Activated naive CD8-positive, alpha-beta T cell treated with anti-CD3 and anti-CD28 coated beads, Interleukin-2, amount 50 U/mL, for 24 hours (primary cell): ENCODE measurements at regions not wholly inside any gene's neighbourhood (a gene's known extent, or its start where the extent isn't known, plus 50 kb on each side); places are given as distances from the start of the nearest gene placed in this dataset.
A peak's percentile ranks its signal among the peaks of the same experiment; 100 is the strongest.

Source experiments
- ATAC-seq: fragments of 150-1000 bp; cut with Tn5 transposase; one replicate; pipeline ENCODE4 v1.10.0; 2021
- DNase-seq: peaks from one replicate; pipeline ENCODE4 v3.0.0; 2021
- H3K27ac Mint-ChIP-seq: one replicate; pipeline ENCODE4 v1.8.0; 2021; ENCODE audit warnings: mild to moderate bottlenecking, mixed read lengths
- H3K27me3 Mint-ChIP-seq: one replicate; pipeline ENCODE4 v1.8.0; 2021; ENCODE audit warnings: mixed read lengths
- H3K36me3 Mint-ChIP-seq: one replicate; pipeline ENCODE4 v1.8.0; 2021; ENCODE audit warnings: low read depth, mixed read lengths
- H3K4me1 Mint-ChIP-seq: one replicate; pipeline ENCODE4 v1.8.0; 2021; ENCODE audit warnings: mixed read lengths
- H3K4me3 Mint-ChIP-seq: one replicate; pipeline ENCODE4 v1.8.0; 2021; ENCODE audit warnings: mild to moderate bottlenecking, moderate library complexity, mixed read lengths
- H3K9me3 Mint-ChIP-seq: one replicate; pipeline ENCODE4 v1.8.0; 2021; ENCODE audit warnings: mixed read lengths

DNA sequence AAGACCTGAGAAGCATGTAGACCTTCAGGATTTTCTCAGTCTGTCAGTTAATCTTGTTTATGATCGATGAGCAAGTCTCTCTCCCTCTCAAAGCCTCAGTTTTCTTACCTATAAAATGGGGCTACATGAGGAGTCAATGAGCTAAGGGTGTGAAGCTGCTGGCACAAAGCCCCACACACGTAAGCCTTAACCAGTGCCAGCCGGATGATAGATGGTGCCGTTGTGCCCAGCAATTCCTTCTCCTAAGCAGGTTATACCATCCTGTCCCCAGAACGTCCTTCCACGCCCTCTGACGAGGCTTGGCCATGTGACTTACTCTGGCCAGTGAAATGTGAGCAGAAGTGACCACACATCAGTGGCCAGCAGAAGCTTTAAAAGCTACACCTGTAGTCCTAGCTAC, 179.0 kb downstream of the C9orf50 start:
- Mint-ChIP-seq H3K27me3 (peaks cover 38% of the 10 kb centered on the region), H3K9me3 (no peaks in the 10 kb centered on the region), H3K4me1 (peaks cover 22% of the 10 kb centered on the region), H3K36me3 (peaks cover 2% of the 10 kb centered on the region), H3K4me3 (no peak overlapping the region), H3K27ac (no peak overlapping the region)
- ATAC-seq (no peak), DNase-seq (no peak)

DNA sequence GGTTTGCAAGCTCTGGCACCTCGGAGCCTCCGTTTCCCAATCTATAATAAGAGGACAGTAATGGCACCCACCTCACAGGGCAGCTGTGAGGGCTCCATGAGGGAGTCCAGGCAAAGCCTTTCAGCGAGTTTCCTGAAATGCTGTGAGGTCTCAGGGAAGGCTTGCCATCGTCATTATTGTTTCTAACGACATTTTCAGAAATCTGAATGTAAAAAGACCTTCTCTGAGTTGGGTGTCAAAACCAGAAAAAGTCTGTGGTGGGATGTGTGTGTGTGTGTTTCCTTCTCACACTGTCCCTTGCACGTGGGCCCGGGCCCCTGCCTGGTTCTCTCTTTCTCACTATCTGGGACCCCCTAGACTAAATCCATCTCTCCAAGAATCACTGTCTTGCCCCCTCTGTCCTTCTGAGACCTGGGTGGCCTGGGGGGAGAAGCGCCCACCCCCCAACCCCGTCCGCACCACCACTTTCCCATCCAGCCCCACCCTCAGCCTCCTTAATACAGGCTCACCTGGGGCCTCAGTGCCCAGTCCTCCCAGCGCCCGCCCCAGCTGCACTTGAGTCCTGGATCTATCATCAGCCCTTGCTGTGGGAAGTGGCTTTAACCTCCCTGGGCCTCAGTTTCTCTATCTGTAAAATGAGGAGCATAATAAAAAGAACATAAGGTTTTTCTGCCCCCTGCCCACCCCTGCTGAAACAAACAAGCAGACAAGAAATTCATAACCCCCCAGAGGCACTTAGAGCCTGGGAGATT, 180.3 kb downstream of the C9orf50 start:
- H3K36me3 Mint-ChIP-seq: peaks cover 2% of the 10 kb centered on the region
- peaks cover 47% of the 10 kb centered on the region for H3K27me3 Mint-ChIP-seq

DNA sequence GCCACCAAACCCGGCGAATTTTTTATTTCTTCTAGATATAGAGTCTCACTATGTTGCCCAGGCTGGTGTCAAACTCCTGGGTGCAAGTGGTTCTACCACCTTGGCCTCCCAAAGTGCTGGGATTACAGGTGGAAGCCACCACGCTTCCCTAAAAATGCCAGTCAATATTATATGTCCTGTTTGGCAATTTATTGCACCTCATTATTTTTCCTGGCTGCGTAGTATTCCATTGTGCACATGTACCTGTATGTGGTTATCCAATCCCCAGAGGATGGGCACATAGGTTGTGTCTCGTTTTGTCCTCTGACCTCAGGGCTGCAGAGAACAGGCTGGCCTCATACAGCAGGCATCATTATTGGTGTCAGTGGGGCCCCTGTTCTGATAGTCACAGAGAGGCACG, 181.7 kb downstream of the C9orf50 start:
- Mint-ChIP-seq H3K4me1 (peaks cover 24% of the 10 kb centered on the region), H3K9me3 (no peaks in the 10 kb centered on the region), H3K4me3 (no peak overlapping the region), H3K27ac (no peak overlapping the region), H3K27me3 (peaks cover 50% of the 10 kb centered on the region), H3K36me3 (peaks cover 2% of the 10 kb centered on the region)
- no peak for DNase-seq
- ATAC-seq: no peak

More for the DNA sequence above, 180.3 kb downstream of the C9orf50 start:
- H3K27ac Mint-ChIP-seq: no peak overlapping the region
- DNase-seq (no peak), ATAC-seq (no peak)
- H3K9me3 Mint-ChIP-seq: no peaks in the 10 kb centered on the region
- peaks cover 24% of the 10 kb centered on the region for H3K4me1 Mint-ChIP-seq
- H3K4me3 Mint-ChIP-seq: no peak overlapping the region

DNA sequence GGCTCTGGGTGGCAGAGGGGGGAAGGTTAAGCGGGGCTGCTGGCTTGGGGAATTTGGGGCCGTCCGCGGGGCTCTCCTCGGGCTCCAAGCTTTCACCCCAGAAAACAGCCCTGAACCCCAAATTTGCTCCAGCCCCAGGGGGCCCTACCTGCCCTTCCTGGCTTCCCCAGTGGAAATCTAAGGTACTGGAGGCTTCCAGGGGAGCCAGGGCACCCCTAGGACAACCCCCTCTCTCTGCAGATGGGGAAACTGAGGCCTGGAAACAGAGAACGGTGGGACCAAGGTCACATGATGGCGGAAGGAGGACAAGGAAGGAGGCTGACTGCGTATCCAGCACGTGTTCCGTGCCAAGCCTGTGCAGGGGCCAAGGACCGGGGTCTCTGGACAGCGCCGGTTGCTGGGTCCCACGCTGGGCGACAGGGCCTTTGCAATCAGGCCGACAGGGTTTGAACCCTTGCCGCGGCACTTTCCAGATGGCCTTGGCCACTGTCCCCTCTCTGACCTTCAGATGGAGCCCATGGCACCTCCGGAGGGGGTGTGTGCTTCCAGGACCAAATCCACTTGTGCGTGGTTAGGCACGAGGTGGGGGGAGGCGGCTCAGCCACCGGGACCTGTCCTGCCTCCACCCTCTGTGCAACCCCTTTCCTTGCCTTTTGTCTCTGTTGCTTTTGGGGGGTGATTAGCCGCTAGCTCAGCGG, 183.1 kb downstream of the C9orf50 start:
- no peak for ATAC-seq
- DNase-seq: no peak
- no peaks in the 10 kb centered on the region for H3K9me3 Mint-ChIP-seq
- peaks cover 2% of the 10 kb centered on the region for H3K36me3 Mint-ChIP-seq
- no peak overlapping the region for H3K27ac Mint-ChIP-seq
- H3K4me3 Mint-ChIP-seq: peak overlapping the region; percentile 44
- peaks cover 24% of the 10 kb centered on the region for H3K4me1 Mint-ChIP-seq
- H3K27me3 Mint-ChIP-seq: peaks cover 50% of the 10 kb centered on the region

DNA sequence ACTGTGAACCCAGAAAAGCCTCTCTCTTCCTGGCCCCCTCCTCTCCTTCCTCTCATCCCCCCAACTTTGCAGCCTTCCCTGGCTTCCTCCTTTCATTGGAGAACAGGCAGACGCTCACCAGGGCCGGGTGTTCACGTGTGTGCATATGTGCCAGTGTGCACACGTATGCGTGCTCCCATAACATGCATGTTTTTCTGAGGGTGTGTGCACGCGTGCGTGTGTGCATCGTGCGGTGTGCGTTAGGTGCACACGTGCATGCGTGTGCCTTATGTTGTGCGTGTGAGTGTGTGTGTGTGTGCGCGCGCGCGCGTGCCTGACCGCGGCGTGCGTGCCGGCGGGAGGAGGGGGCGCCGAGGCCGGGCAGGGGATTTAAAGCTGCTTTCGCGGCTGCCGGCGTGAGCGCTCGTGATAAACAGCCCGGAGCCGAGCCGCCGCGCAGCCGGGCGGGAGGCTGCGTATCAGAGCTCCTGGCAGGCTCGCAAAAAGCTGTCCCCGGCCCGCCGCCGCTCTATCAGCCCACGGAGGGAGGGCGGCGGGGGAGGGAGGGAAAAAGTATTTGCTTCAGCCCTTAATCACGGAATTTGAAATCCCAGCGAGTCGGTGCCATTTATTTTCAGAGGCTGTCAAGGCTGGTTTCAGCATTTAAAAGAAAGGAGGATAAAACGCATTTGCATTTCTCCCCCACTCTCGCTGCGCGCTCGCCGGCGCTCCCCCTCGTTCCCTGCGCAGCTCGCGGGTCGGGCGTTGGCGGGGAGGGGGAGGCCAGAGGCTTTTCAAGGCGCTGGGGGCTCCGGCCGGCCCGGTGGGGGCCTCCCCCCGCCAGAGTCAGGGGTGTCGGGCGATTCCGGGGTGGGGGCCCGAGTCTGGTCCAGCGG, 183.9 kb downstream of the C9orf50 start:
- H3K27ac Mint-ChIP-seq: no peak overlapping the region
- DNase-seq (no peak), ATAC-seq (peak; percentile 51)
- H3K36me3 Mint-ChIP-seq: peaks cover 2% of the 10 kb centered on the region
- H3K4me1 Mint-ChIP-seq: peaks cover 24% of the 10 kb centered on the region
- H3K27me3 Mint-ChIP-seq: peaks cover 50% of the 10 kb centered on the region
- H3K4me3 Mint-ChIP-seq: peak overlapping the region; percentile 68
- no peaks in the 10 kb centered on the region for H3K9me3 Mint-ChIP-seq

DNA sequence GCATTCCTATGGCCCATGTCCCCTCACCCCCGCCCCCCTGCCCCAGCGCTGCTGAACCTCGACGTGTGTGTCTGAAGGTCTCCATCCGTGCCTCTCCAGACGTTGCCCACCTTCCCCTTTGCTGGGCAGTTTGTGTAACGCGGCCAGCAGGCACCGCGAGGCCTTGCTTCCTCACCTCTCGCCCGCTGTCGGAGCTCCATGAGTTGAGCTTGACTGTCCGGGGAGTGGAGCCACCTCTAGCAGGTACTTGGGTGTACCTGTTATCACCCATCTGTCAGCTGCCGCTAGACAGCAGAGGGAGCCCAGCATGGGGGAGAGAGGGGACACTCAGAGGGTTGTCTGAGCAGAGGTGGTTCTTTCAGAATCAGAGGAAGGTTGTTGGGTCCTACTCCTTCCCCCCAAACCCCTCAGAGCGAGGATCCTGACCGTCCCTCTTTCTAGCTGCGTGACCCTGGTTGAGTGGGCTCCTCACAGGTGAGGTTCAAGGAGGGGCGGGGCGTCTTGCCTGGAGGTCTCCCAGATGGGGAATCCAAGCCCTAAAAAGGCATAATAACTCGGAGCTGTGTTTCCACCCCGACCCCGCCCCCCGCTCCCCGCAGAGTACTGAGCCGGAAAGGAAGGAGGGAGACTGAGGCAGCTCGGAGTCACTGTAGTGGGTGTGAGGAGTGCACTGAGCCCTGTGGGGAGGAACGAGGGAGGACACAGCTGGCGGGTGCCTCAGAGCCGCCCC, 184.7 kb downstream of the C9orf50 start:
- H3K27ac Mint-ChIP-seq: no peak overlapping the region
- H3K4me3 Mint-ChIP-seq: no peak overlapping the region
- H3K27me3 Mint-ChIP-seq: peaks cover 47% of the 10 kb centered on the region

DNA sequence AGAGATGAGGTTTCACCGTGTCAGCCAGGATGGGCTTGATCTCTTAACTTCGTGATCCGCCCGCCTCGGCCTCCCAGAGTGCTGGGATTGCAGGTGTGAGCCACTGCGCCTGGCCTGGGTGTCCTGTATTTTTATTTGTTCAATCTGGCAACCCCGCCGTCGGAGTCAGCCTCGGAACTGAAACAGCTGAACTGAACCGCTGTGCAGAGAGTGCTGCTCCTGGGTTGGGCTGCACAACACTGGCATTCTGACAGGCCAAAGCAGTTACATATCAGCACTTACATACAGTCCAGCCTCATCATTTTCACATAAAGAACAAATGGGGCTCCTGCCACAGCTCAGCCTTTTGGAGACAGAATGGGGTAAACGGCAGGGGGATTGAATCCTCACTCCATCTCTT, 185.6 kb downstream of the C9orf50 start:
- ATAC-seq (no peak), DNase-seq (no peak)
- Mint-ChIP-seq H3K4me3 (no peak overlapping the region), H3K36me3 (peaks cover 2% of the 10 kb centered on the region), H3K27me3 (peaks cover 42% of the 10 kb centered on the region), H3K27ac (no peak overlapping the region), H3K4me1 (peaks cover 19% of the 10 kb centered on the region), H3K9me3 (no peaks in the 10 kb centered on the region)

More for the DNA sequence above, 184.7 kb downstream of the C9orf50 start:
- DNase-seq (no peak), ATAC-seq (no peak)
- no peaks in the 10 kb centered on the region for H3K9me3 Mint-ChIP-seq
- H3K4me1 Mint-ChIP-seq: peaks cover 24% of the 10 kb centered on the region
- peaks cover 2% of the 10 kb centered on the region for H3K36me3 Mint-ChIP-seq

DNA sequence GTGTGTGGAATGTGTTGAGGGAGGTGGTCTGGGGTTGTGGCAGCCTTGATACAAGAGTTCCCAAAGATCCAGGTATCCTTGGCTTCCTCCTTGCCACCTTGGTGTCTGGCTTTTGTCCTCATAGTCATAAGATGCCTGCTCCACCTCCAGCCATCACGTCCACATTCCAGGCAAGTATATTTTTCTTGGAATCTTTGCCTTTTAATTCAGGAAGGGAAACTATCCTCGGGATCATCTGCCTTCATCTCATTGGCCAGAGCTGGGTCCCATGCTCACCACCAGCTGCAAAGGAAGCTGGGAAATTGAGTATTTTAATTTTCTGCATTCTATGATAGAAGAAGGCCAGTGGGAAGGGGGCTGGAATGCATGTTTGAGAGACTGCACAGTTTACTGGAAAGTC, 186.7 kb downstream of the C9orf50 start:
- Mint-ChIP-seq H3K4me3 (no peak overlapping the region), H3K27ac (no peak overlapping the region), H3K27me3 (peaks cover 33% of the 10 kb centered on the region), H3K36me3 (no peaks in the 10 kb centered on the region), H3K4me1 (peaks cover 18% of the 10 kb centered on the region), H3K9me3 (no peaks in the 10 kb centered on the region)
- DNase-seq (no peak), ATAC-seq (no peak)

DNA sequence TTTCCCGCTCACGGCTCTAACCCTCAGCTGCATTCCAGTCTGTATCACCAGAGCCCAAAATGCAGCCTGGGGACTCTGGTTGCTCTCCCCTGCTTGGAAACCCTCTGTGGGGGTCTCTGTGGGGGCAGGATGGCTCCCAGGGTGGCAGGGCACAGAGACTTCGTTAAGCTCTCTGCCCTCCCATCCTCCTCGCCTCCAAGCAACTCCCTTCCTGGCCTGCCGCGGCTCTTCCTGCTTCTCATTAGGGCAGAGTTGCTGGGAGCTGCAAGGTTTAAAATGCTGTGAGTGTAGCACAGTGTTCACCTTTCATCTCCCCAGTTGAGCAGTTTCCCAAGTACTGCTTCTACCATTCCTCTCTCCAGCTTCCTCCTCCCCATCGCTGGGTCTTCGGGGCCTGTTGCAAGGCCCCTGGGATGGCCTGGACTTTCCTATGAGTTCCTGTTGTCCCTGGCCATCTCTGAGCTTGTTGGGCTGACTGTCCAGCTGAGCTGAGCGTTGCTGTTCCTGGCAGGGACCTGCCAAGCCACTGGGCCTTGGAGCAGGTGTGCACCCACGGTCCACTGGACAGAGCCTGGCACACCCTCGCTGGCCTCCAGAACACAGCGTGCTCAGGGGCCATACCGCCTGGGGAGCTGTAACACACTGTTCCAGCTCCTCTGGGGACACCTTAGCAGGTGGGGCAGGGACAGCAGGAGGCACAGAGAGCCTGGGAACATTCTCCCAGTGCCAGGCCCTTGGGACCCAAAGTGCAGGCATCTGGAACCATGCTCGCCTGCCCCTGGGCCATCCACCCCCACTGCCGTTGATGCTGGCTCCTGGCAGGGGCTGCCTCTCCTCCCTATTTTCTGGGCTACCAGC, 188.4 kb downstream of the C9orf50 start:
- H3K27ac Mint-ChIP-seq: no peak overlapping the region
- no peaks in the 10 kb centered on the region for H3K36me3 Mint-ChIP-seq
- H3K9me3 Mint-ChIP-seq: no peaks in the 10 kb centered on the region
- ATAC-seq (peak; percentile 21), DNase-seq (no peak)
- H3K27me3 Mint-ChIP-seq: peaks cover 16% of the 10 kb centered on the region
- H3K4me1 Mint-ChIP-seq: peaks cover 6% of the 10 kb centered on the region
- H3K4me3 Mint-ChIP-seq: no peak overlapping the region

DNA sequence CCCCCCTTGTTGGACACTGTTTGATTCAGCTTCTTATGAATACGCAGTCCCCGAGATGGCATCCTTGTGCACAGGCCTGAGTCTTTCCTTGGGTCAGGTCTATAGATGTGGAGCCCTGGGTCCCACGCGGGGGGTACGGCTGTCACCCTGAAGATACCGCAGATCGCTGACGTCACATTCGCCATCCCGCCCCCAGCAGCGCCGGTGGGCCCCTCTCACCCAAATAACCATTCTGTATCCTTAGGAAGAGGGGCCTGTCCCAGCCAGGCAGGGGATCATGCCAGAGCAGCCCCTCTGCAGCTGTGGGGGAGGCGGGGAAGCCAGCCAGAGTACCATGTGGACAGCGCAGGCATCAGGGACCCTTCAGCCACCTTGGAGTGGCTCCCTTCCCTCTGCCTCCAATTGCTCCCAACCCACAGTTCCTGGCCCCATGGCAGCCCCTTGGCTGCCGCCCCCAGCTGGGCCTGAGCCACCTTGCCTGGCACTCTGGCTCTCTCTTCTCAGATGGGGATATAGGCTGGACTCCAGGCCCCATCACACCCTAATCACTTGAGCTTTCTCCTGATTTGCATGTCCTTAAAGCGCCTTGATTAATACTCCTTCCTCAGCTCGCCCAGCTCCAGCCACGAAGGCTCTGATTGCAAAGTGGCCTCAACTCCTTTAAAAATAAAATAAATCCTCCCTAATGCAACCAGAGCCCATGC, 189.8 kb downstream of the C9orf50 start:
- no peaks in the 10 kb centered on the region for H3K4me1 Mint-ChIP-seq
- H3K4me3 Mint-ChIP-seq: no peak overlapping the region
- no peaks in the 10 kb centered on the region for H3K36me3 Mint-ChIP-seq
- no peaks in the 10 kb centered on the region for H3K9me3 Mint-ChIP-seq
- ATAC-seq (no peak), DNase-seq (no peak)
- no peak overlapping the region for H3K27ac Mint-ChIP-seq
- peaks cover 5% of the 10 kb centered on the region for H3K27me3 Mint-ChIP-seq

DNA sequence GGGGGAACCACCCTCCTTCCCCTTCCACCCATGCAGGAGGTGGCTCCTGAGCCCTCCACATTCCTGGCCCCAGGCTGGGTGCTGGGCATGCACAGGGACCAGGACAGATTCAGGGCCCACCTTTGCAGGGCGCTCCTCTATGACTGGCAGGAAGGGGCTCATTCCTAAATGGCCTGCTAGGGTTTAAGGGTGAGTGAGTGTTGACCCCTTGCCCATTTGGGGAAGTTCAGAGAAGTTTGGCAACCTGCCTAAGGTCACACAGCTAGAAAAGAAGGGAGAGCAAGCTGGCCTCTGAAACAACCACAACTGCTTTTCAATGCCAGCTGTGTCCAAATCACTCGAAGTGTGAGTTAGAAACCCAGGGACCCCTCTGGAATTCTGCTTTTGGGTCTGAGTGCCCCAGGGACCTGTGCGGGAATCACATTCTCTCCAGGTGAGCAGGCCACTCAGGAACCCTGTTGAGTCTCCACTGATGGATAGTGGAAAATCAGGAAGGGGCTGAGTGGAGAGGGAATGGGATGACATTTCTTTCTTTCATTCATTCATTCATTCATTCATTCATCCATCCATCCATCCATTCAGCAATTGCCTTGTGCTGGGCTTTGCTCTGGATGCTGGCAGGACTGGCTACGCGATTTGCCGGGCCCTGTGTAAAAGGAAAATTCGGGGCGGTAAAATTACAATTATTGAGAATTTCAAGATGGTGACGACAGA, 191.9 kb downstream of the C9orf50 start:
- DNase-seq (no peak), ATAC-seq (no peak)
- Mint-ChIP-seq H3K4me1 (no peaks in the 10 kb centered on the region), H3K27ac (no peak overlapping the region), H3K4me3 (no peak overlapping the region), H3K9me3 (no peaks in the 10 kb centered on the region), H3K36me3 (no peaks in the 10 kb centered on the region), H3K27me3 (no peaks in the 10 kb centered on the region)

DNA sequence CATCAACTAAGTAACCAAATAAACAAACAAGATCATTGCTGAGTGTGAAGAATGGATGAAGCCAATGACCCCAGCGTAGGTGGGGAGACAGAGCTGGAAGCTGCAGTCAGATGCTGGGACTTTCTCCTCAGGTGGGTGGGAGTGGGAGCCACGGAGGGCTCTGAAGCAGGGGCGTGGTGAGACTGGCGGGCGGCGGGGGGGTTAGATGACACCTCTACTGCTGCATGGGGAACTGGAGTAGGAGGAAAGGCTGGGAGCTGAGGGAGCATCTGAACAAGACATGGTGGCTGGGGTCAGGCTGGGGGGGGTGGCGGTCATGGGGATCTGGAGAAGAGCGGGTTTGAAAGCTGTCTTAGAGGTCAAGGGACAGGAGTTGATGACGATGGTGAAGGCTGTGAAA, 193.8 kb downstream of the C9orf50 start:
- peaks cover 13% of the 10 kb centered on the region for H3K4me1 Mint-ChIP-seq
- DNase-seq: no peak
- no peaks in the 10 kb centered on the region for H3K27me3 Mint-ChIP-seq
- H3K27ac Mint-ChIP-seq: peak overlapping the region; percentile 1
- H3K36me3 Mint-ChIP-seq: no peaks in the 10 kb centered on the region
- H3K4me3 Mint-ChIP-seq: no peak overlapping the region
- no peak for ATAC-seq
- no peaks in the 10 kb centered on the region for H3K9me3 Mint-ChIP-seq
